Transverse colon (tissue), 4 donors: ENCODE measurements at regions not wholly inside any gene's neighbourhood (a gene's known extent, or its start where the extent isn't known, plus 50 kb on each side); places are given as distances from the start of the nearest gene placed in this dataset.

Experiments used
- DNase-seq: peaks from one replicate; pipeline ENCODE4 v3.0.0-alpha.2; 2019
- H3K27ac ChIP-seq, 4 donors: fragments of 200-600 bp; sonication (generic); 2 replicates each; pipeline ENCODE4 v1.5.1; 2016 to 2018; ENCODE audit warnings: inconsistent platforms in 4 of 4
- H3K27me3 ChIP-seq: fragments of 200-600 bp; sonication (generic); 2 replicates; pipeline ENCODE4 v1.5.1; 2017; ENCODE audit warnings: inconsistent platforms
- H3K36me3 ChIP-seq, 4 donors: fragments of 200-600 bp; sonication (generic); 2 replicates each; pipeline ENCODE4 v1.5.1; 2017 to 2019; ENCODE audit warnings: inconsistent platforms in 4 of 4
- H3K4me1 ChIP-seq, 4 donors: fragments of 200-600 bp; sonication (generic); 2 replicates each; pipeline ENCODE4 v1.5.1; 2017 to 2020; ENCODE audit warnings: inconsistent platforms in 4 of 4
- H3K4me3 ChIP-seq, 4 donors: fragments of 200-600 bp; sonication (generic); 1 replicate in 1 of 4; 2 replicates in 3 of 4; pipeline versions ENCODE4 v1.5.1 to v1.6.1; 2017 to 2019; ENCODE audit warnings: inconsistent platforms in 4 of 4
- H3K9me3 ChIP-seq, 2 donors: fragments of 200-600 bp; sonication (generic); 2 replicates each; pipeline ENCODE4 v1.5.1; 2017 to 2019; ENCODE audit warnings: inconsistent platforms in 2 of 2
- CTCF ChIP-seq, 5 experiments: fragments of 200-600 bp in 3 of 5; fragments of 450-650 bp in 2 of 5; sonication (generic) in 3 of 5; IDR thresholded peaks; 1 replicate in 2 of 5; 2 replicates in 3 of 5; pipeline ENCODE4 v1.5.1; 2016 to 2017; ENCODE audit warnings: antibody characterized with exemption in 5 of 5, inconsistent platforms in 3 of 5, mild to moderate bottlenecking in 2 of 5, moderate library complexity in 1 of 5
- EP300 ChIP-seq: sonication (generic); formaldehyde crosslinking; IDR thresholded peaks from one replicate; pipeline ENCODE4 v1.6.1; 2017; ENCODE audit warnings: antibody characterized with exemption, low read depth
- POLR2A ChIP-seq: fragments of 450-650 bp; IDR thresholded peaks from one replicate; pipeline ENCODE4 v1.6.1; 2016; ENCODE audit warnings: antibody characterized with exemption, mild to moderate bottlenecking, moderate library complexity
- POLR2AphosphoS5 ChIP-seq, 3 donors: sonication (generic); formaldehyde crosslinking; IDR thresholded peaks; one replicate each; pipeline ENCODE4 v1.6.1; 2016; ENCODE audit warnings: antibody characterized with exemption in 3 of 3
- WGBS, 2 donors: methylation state at CpG; one replicate each; pipeline ENCODE4 v1.1.5; 2018; ENCODE audit warnings: low coverage in 1 of 2; 5-methylcytosine and 5-hydroxymethylcytosine counted together
- in situ Hi-C, 4 donors: fragments of 200-750 bp; cut with MboI; loops; one replicate each; pipeline versions ENCODE4 v1.15.0 to v1.15.1; 2017; ENCODE audit warnings: low sequenced_read_pairs in 3 of 4, low pct_ligation_motif_present in 1 of 4, low pct_unique_long_range_greater_than_20kb in 1 of 4
- intact Hi-C: fragments of 100-400 bp; cut with DNase I; formaldehyde crosslinking; loops from one replicate; pipeline ENCODE4 v1.15.1; 2023; ENCODE audit warnings: low total_unique reads

DNA sequence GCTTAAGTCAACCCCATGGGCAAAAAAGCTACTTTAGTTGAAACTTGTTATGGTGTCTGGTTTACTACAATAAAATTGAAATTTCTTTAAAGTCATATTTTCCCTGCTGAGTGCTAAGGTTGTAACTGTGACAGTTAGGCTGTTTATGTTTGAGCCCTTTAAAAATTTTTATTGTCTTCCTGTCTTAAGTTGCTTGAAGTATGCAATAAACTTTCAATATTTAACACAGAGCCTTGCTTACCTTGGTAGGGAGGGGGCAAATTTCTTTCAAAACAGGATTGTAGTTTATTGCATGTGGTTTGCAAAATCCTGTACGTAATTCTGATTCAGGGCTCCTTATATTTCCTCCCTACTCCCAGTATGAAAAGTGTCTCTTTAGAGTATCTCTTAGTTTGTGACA lies 465.5 kb upstream of the ACTBL2 start:
- Histone ChIP-seq H3K4me1 (no peaks in the 10 kb centered on the region), H3K27me3 (no peaks in the 10 kb centered on the region), H3K9me3 (no peaks in the 10 kb centered on the region), H3K27ac (no peak overlapping the region), H3K4me3 (no peak overlapping the region), H3K36me3 (no peaks in the 10 kb centered on the region)
- no peak for DNase-seq
- TF ChIP-seq CTCF (IDR thresholded peaks at IDR 0.05) (no peak), POLR2A (no peak), POLR2AphosphoS5 (IDR thresholded peaks at IDR 0.05) (no peak), EP300 (no peak)
- in situ Hi-C loops (no loop called here), intact Hi-C loops (no loop called here)
- WGBS, 2 donors: 33 to 43% methylated on average over 1 of the region's 1 CpG

DNA sequence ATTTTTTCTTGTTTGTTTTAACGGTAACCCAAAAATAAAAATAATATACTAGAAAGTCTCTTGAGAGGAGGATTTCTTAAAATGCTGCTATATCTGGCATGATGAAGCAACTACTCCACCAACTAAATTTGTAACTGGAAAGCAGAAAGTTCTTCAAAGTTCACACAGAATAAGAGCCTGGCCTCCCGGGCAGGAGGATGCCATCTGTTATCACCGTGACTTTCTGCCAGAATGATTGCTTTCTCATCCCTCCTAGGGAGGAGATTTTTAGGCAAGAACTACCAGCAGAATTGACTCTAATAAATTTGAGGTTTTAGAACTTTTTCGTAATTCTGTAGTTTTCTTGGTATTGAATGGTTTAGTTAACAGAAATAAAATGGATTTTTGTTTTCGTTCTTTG lies 464.6 kb upstream of the ACTBL2 start:
- DNase-seq: no peak
- intact Hi-C loops: no loop called here
- Histone ChIP-seq H3K27ac (no peak overlapping the region), H3K4me1 (no peaks in the 10 kb centered on the region), H3K4me3 (no peak overlapping the region), H3K9me3 (no peaks in the 10 kb centered on the region), H3K36me3 (no peaks in the 10 kb centered on the region), H3K27me3 (no peaks in the 10 kb centered on the region)
- in situ Hi-C loops: no loop called here
- TF ChIP-seq EP300 (no peak), POLR2A (no peak), CTCF (IDR thresholded peaks at IDR 0.05) (no peak), POLR2AphosphoS5 (IDR thresholded peaks at IDR 0.05) (no peak)
- WGBS, 2 donors: 73 to 86% methylated on average over 5 of the region's 5 CpGs

- WGBS, 2 donors: 93 to 95% methylated on average over 3 of the region's 3 CpGs
- Histone ChIP-seq H3K4me1 (no peaks in the 10 kb centered on the region), H3K27me3 (no peaks in the 10 kb centered on the region), H3K36me3 (no peaks in the 10 kb centered on the region), H3K9me3 (no peaks in the 10 kb centered on the region), H3K27ac (no peak overlapping the region), H3K4me3 (no peak overlapping the region)
- DNase-seq: no peak
- TF ChIP-seq EP300 (no peak), POLR2A (no peak), POLR2AphosphoS5 (IDR thresholded peaks at IDR 0.05) (no peak), CTCF (IDR thresholded peaks at IDR 0.05) (no peak)
- intact Hi-C loops (no loop called here), in situ Hi-C loops (no loop called here)
Measured at GRCh38 chr5:57940879-57941278, 458.3 kb upstream of the ACTBL2 start.

DNA sequence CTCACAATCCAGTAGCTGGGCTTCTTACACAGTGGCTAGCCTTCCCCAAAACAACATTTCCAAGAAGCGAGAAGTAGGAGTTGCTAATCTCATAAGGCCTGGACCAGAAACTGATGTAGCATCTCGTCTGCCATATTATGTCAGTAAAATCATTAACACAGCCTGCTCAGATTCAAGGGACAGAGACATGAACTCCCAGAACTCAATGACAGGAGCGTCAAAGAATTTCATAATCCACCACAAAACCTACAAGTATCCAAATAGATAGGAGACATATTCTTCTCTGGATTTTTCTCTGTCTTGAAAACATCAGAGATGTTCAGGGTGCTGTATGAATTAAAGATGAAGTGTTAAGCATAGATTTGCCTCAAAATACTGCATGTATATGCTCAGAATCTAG lies 457.6 kb upstream of the ACTBL2 start:
- no peak for DNase-seq
- TF ChIP-seq POLR2AphosphoS5 (IDR thresholded peaks at IDR 0.05): no peak
- TF ChIP-seq CTCF (IDR thresholded peaks at IDR 0.05): no peak
- no peak for TF ChIP-seq EP300
- TF ChIP-seq POLR2A: no peak
- intact Hi-C loops: no loop called here

More for the DNA sequence above, 457.6 kb upstream of the ACTBL2 start:
- Histone ChIP-seq H3K4me3 (no peak overlapping the region), H3K27ac (no peak overlapping the region), H3K9me3 (no peaks in the 10 kb centered on the region), H3K4me1 (no peaks in the 10 kb centered on the region), H3K27me3 (no peaks in the 10 kb centered on the region), H3K36me3 (no peaks in the 10 kb centered on the region)
- 85 to 100% methylated on average over 1 to 3 of the region's 3 CpGs for WGBS, 2 donors
- in situ Hi-C loops: no loop called here
